SK-N-SH (cell line): ENCODE measurements at regions not wholly inside any gene's neighbourhood (a gene's known extent, or its start where the extent isn't known, plus 50 kb on each side); places are given as distances from the start of the nearest gene placed in this dataset.

ENCODE experiments used
- EP300 ChIP-seq, 2 experiments: IDR thresholded peaks; 2 replicates each; pipeline versions ENCODE4 v1.4.0 to v1.6.1; 2012; ENCODE audit warnings: borderline replicate concordance in 1 of 2, low read depth in 1 of 2, low read length in 1 of 2
- FOXJ3 ChIP-seq: sonication (generic); formaldehyde crosslinking; IDR thresholded peaks from 2 replicates; pipeline ENCODE4 v1.5.1; 2020; ENCODE audit warnings: mild to moderate bottlenecking, missing genetic modification reagents
- POLR2AphosphoS5 ChIP-seq: IDR thresholded peaks from 2 replicates; pipeline ENCODE4 v1.6.1; 2012; ENCODE audit warnings: low read depth, low read length
- TF ChIP-seq, protein P1 (sequence below): fragments of 200-600 bp; sonication (generic); IDR thresholded peaks from 2 replicates; pipeline ENCODE4 v1.6.1; 2017; ENCODE audit warnings: antibody characterized with exemption, mild to moderate bottlenecking, moderate library complexity

DNA sequence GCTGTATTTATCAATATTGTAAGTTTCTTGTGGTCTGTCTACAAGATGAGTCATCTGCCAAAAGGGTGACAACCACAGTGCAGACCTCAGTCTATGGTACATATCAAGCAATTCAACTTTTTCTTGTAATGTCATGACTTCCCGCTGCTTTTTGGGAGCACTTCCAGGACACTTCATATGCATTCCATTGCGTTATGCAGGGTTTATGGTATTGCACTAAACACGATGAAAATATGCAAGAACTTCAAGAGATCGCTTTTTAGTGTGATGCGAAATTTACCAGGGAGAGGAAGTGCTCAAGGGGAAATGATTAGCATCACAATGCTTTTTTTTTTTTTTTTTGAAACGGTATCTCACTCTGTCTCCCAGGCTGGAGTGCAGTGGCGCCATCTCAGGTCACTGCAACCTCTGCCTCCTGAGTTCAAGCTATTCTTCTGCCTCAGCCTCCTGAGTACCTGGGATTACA is 166.5 kb downstream of the TFAP2A start:
- TF ChIP-seq, protein P1, sequence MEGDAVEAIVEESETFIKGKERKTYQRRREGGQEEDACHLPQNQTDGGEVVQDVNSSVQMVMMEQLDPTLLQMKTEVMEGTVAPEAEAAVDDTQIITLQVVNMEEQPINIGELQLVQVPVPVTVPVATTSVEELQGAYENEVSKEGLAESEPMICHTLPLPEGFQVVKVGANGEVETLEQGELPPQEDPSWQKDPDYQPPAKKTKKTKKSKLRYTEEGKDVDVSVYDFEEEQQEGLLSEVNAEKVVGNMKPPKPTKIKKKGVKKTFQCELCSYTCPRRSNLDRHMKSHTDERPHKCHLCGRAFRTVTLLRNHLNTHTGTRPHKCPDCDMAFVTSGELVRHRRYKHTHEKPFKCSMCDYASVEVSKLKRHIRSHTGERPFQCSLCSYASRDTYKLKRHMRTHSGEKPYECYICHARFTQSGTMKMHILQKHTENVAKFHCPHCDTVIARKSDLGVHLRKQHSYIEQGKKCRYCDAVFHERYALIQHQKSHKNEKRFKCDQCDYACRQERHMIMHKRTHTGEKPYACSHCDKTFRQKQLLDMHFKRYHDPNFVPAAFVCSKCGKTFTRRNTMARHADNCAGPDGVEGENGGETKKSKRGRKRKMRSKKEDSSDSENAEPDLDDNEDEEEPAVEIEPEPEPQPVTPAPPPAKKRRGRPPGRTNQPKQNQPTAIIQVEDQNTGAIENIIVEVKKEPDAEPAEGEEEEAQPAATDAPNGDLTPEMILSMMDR: no peak
- TF ChIP-seq EP300 (IDR thresholded peaks at IDR 0.05; ENCODE audit: borderline replicate concordance in 1 of 2, low read depth in 1 of 2, low read length in 1 of 2) (no peak), POLR2AphosphoS5 (no peak), FOXJ3 (CRISPR knock-in tag) (no peak)
